ENCODE measurements at regions not wholly inside any gene's neighbourhood (a gene's known extent, or its start where the extent isn't known, plus 50 kb on each side); places are given as distances from the start of the nearest gene placed in this dataset.

DNA sequence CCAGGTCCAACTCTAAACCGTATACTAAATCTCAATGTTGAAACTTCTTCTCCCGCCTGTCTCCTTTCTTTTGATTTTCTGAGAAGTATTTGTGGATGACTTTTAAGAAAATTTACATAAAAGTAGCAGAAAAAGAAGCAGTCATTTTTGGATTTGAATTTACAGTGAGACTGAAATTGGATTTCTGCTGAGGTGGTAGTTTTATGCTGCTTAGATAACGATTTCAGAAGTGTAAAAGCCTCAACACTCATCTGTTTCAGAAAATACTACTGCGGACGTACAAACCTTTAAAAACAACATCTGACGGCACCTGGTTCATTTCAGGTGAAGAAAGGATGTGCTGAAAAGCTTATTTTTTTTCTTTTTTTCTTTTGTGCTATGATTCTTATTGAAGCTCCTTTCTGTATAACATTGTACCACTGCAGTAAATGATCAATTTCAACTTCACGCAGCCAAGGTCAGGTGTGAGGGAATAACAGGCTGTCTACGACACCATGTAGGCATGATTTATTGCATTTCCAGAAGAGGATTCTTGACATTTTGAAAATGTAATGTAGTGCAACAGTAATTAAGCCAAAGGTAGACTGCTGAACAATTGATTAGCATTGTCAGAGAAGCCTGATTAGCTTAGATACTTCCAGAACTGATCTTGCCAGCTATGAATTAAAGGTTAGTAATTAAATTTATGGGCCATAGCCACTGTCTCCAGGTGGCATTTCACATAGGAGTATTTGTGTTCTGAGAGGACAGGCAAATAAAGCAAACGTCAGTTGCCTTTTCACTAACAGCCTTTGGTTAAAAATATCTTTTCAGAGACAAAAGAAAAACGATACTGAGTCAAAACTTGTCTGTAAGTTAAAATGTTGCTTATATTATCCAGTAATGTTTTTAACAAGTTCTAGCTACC, 134.6 kb upstream of the KBTBD8 start:
- Histone ChIP-seq H3K4me3 (no peak overlapping the region), H3K27ac (no peak overlapping the region), H3K4me1 (no peaks in the 10 kb centered on the region), H3K9me3 (no peaks in the 10 kb centered on the region), H3K27me3 (no peaks in the 10 kb centered on the region), H3K36me3 (no peaks in the 10 kb centered on the region)
- WGBS, 2 donors, result 82% methylated on average over 10 of the region's 10 CpGs
- TF ChIP-seq, protein P1, sequence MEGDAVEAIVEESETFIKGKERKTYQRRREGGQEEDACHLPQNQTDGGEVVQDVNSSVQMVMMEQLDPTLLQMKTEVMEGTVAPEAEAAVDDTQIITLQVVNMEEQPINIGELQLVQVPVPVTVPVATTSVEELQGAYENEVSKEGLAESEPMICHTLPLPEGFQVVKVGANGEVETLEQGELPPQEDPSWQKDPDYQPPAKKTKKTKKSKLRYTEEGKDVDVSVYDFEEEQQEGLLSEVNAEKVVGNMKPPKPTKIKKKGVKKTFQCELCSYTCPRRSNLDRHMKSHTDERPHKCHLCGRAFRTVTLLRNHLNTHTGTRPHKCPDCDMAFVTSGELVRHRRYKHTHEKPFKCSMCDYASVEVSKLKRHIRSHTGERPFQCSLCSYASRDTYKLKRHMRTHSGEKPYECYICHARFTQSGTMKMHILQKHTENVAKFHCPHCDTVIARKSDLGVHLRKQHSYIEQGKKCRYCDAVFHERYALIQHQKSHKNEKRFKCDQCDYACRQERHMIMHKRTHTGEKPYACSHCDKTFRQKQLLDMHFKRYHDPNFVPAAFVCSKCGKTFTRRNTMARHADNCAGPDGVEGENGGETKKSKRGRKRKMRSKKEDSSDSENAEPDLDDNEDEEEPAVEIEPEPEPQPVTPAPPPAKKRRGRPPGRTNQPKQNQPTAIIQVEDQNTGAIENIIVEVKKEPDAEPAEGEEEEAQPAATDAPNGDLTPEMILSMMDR (IDR thresholded peaks at IDR 0.05), result no peak
- TF ChIP-seq POLR2A (IDR thresholded peaks at IDR 0.05) (no peak), EP300 (IDR thresholded peaks at IDR 0.05) (no peak)
- DNase-seq (ENCODE audit: low spot score in 2 of 2), result no peak

DNA sequence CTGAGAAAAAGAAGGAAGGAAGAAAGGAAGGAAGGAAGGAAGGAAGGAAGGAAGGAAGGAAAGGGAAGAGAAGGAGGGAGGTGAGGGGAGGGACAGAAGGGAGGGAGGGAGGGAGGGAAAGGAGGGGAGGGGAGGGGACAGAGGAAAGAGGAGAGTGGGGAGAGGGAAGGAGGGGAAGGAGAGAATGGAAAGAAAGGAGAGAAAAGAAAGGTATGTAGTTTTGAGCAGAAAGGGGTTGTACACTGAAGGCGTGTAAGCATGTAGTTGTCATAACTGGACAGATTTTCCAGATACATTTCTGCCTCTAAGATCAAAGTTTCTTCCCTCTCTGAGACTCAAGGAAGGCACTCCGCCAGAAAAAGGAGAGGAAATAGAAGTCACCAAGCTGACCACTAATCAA, 113.4 kb upstream of the KBTBD8 start:
- H3K4me1 ChIP-seq, result no peaks in the 10 kb centered on the region
- no peaks in the 10 kb centered on the region for H3K27me3 ChIP-seq
- no peaks in the 10 kb centered on the region for H3K9me3 ChIP-seq
- no peak for DNase-seq (ENCODE audit: low spot score in 2 of 2)
- WGBS, 2 donors, result 75 to 86% methylated on average over 2 of the region's 2 CpGs
- TF ChIP-seq, protein P1 (IDR thresholded peaks at IDR 0.05), result no peak
- no peak for TF ChIP-seq POLR2A (IDR thresholded peaks at IDR 0.05)
- no peak for TF ChIP-seq EP300 (IDR thresholded peaks at IDR 0.05)
- H3K27ac ChIP-seq, result no peak overlapping the region
- H3K36me3 ChIP-seq, result no peaks in the 10 kb centered on the region
- H3K4me3 ChIP-seq, result no peak overlapping the region

DNA sequence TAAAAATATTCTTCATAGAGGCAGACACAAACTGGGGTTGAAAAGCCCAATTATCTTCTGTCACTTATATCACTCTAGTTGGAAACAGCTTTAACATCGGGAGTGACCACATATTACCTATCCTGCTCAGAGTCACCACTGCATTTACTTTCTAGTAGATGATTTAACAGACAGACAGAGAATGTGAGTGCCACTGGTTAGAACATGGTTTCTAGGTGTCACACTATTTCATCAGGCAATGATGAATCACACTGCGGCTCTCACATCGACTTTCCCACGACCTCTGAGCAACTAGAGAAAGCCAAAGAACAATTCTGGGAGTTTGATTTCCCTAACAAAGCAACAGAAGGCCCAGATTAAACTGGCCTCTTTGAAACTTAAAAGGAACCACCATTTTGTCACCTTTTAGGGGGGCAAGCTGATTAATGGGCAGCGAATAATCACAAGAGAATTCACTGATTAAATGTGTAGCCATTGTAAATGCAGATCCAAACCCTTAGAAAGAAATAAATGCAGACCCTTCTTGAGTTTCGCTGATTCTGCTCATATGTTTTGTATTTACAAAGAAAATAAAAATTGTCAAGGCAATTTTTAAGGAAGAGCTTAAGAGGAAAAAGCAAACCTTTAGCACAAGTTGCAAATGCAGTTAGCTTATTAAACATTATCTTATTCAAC, 112.6 kb upstream of the KBTBD8 start:
- no peaks in the 10 kb centered on the region for H3K27me3 ChIP-seq
- no peak overlapping the region for H3K27ac ChIP-seq
- no peaks in the 10 kb centered on the region for H3K4me1 ChIP-seq
- 66 to 69% methylated on average over 6 of the region's 6 CpGs for WGBS, 2 donors
- TF ChIP-seq POLR2A (IDR thresholded peaks at IDR 0.05) (no peak), EP300 (IDR thresholded peaks at IDR 0.05) (no peak)
- TF ChIP-seq, protein P1 (IDR thresholded peaks at IDR 0.05), result no peak
- H3K4me3 ChIP-seq, result no peak overlapping the region
- no peak for DNase-seq (ENCODE audit: low spot score in 2 of 2)
- no peaks in the 10 kb centered on the region for H3K9me3 ChIP-seq
- no peaks in the 10 kb centered on the region for H3K36me3 ChIP-seq

DNA sequence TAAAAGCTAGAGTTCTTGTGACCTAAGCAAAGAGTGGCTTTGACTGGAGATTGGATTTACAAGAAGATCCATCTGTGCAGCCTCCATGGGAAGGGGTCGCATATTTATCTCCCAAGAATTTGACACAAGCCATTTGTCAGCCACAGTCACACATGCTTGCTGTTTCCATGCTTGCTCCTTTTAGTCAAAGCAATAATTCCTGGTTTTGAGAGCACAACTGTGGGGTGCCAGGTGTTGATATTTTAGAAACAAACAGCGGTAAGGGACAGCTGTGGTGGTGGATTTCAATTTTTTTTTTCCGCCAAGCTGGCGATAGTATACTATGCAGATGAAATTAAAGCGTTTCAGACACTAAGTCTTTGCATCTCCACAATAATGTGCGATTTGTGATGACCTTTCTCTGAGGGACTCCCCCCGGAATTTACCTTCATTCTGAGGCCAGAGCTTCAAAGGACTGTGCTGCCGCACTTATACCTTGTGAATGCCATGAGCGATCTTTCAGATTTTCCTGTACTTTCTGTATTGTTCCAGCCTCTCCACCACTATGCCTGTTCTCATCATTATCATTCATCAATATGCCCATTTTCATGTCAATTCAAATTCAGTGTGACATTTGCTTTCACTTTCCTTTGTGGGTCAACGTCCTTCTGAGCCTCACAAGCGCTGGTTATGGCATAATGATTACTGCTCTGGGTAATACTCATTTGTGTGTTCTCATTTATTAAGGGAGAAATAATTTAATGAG, 108.2 kb upstream of the KBTBD8 start:
- Histone ChIP-seq H3K36me3 (no peaks in the 10 kb centered on the region), H3K27ac (no peak overlapping the region), H3K4me1 (no peaks in the 10 kb centered on the region), H3K9me3 (peaks cover 0 to under 1% (median 0%) of the 10 kb centered on the region in 4 donors), H3K27me3 (no peaks in the 10 kb centered on the region), H3K4me3 (no peak overlapping the region)
- 79 to 84% methylated on average over 11 of the region's 11 CpGs for WGBS, 2 donors
- TF ChIP-seq POLR2A (IDR thresholded peaks at IDR 0.05) (no peak), EP300 (IDR thresholded peaks at IDR 0.05) (no peak)
- TF ChIP-seq, protein P1 (IDR thresholded peaks at IDR 0.05), result no peak
- DNase-seq (ENCODE audit: low spot score in 2 of 2), result no peak
